Immature natural killer cell (primary cell): ENCODE measurements at regions not wholly inside any gene's neighbourhood (a gene's known extent, or its start where the extent isn't known, plus 50 kb on each side); places are given as distances from the start of the nearest gene placed in this dataset.

Experiments
- DNase-seq, 3 donors: peaks; one replicate each; pipeline ENCODE4 v3.0.0; 2022; ENCODE audit warnings: mixed read lengths in 1 of 3
- H3K27ac Mint-ChIP-seq, 6 donors: one replicate each; pipeline ENCODE4 v1.8.0; 2020; ENCODE audit warnings: mixed read lengths in 6 of 6, mild to moderate bottlenecking in 5 of 6, inconsistent platforms in 4 of 6, moderate library complexity in 3 of 6
- H3K27me3 Mint-ChIP-seq, 3 donors: one replicate each; pipeline ENCODE4 v1.8.0; 2020 to 2021; ENCODE audit warnings: low read depth in 3 of 3, mild to moderate bottlenecking in 3 of 3, mixed read lengths in 3 of 3, moderate library complexity in 3 of 3, inconsistent platforms in 1 of 3
- H3K36me3 Mint-ChIP-seq, 3 donors: one replicate each; pipeline ENCODE4 v1.8.0; 2020; ENCODE audit warnings: mixed read lengths in 3 of 3, inconsistent platforms in 2 of 3, mild to moderate bottlenecking in 2 of 3
- H3K4me1 Mint-ChIP-seq, 2 donors: one replicate each; pipeline ENCODE4 v1.8.0; 2020; ENCODE audit warnings: inconsistent platforms in 2 of 2, mild to moderate bottlenecking in 2 of 2, mixed read lengths in 2 of 2, moderate library complexity in 1 of 2
- H3K4me3 Mint-ChIP-seq, 5 donors: one replicate each; pipeline ENCODE4 v1.8.0; 2020; ENCODE audit warnings: mild to moderate bottlenecking in 5 of 5, mixed read lengths in 5 of 5, inconsistent platforms in 3 of 5, moderate library complexity in 3 of 5
- H3K9me3 Mint-ChIP-seq, 6 donors: one replicate each; pipeline ENCODE4 v1.8.0; 2020; ENCODE audit warnings: mild to moderate bottlenecking in 6 of 6, mixed read lengths in 6 of 6, inconsistent platforms in 4 of 6, moderate library complexity in 3 of 6

DNA sequence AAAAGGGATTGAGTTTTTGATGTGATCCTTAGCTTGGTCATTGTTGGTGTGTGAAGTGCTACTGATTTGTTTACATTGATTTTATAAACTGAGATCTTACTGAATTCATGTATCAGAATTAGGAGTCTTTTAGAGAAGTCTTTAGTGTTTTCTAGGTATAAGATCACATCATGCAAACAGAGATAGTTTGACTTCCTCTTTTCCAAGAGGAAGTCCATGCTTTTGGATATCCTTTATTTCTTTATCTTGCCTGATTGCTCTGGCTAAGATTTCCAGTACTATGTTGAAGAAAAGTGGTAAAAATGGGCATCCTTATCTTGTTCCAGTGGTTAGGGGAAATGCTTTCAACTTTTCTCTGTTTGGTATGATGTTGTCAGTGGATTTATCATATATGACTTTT lies 561.2 kb upstream of the SLITRK1 start:
- no peak for DNase-seq
- Mint-ChIP-seq H3K4me1 (no peaks in the 10 kb centered on the region), H3K27me3 (peaks cover 0 to 1% (median 0%) of the 10 kb centered on the region in 3 donors), H3K36me3 (no peaks in the 10 kb centered on the region), H3K4me3 (no peak overlapping the region), H3K9me3 (peaks cover 3 to 20% (median 6%) of the 10 kb centered on the region in 6 donors), H3K27ac (no peak overlapping the region)

GRCh38 chr13:84439108-84439507 lies 556.8 kb upstream of the SLITRK1 start:
- H3K27me3 Mint-ChIP-seq, result peaks cover 0 to 1% (median 0%) of the 10 kb centered on the region in 3 donors
- no peak overlapping the region for H3K27ac Mint-ChIP-seq
- no peak overlapping the region for H3K4me3 Mint-ChIP-seq
- H3K9me3 Mint-ChIP-seq, result peaks cover 0 to 6% (median 2%) of the 10 kb centered on the region in 6 donors
- no peaks in the 10 kb centered on the region for H3K4me1 Mint-ChIP-seq
- H3K36me3 Mint-ChIP-seq, result no peaks in the 10 kb centered on the region
- DNase-seq, result no peak

- H3K4me3 Mint-ChIP-seq, result no peak overlapping the region
- no peak for DNase-seq
- no peak overlapping the region for H3K27ac Mint-ChIP-seq
- H3K9me3 Mint-ChIP-seq, result peaks cover 0 to 7% (median 2%) of the 10 kb centered on the region in 6 donors
- H3K27me3 Mint-ChIP-seq, result no peaks in the 10 kb centered on the region
- no peaks in the 10 kb centered on the region for H3K4me1 Mint-ChIP-seq
- no peaks in the 10 kb centered on the region for H3K36me3 Mint-ChIP-seq
Observed at GRCh38 chr13:84433024-84433423, 550.8 kb upstream of the SLITRK1 start.

DNA sequence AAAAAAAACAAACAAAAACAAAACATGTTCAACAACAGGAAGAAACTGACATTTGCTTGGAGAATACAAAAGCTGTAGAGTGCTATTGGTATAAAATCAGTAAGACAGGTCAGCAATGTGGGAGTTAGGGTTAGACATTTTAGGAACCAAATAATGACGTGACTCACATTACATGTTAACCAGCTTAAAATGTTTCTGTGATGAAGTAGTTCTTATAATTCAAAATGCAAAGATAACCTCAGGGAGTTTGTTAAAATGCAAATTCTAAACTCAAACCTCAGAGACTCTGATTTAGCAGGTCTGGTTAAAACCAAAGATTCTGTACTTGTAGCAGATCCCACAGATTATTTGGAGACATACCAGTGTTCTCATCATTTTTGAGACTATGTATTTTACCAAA lies 549.4 kb upstream of the SLITRK1 start:
- no peaks in the 10 kb centered on the region for H3K36me3 Mint-ChIP-seq
- no peak overlapping the region for H3K27ac Mint-ChIP-seq
- H3K4me1 Mint-ChIP-seq, result no peaks in the 10 kb centered on the region
- H3K27me3 Mint-ChIP-seq, result no peaks in the 10 kb centered on the region
- peaks cover 0 to 9% (median 4%) of the 10 kb centered on the region in 6 donors for H3K9me3 Mint-ChIP-seq
- no peak for DNase-seq
- H3K4me3 Mint-ChIP-seq, result no peak overlapping the region

DNA sequence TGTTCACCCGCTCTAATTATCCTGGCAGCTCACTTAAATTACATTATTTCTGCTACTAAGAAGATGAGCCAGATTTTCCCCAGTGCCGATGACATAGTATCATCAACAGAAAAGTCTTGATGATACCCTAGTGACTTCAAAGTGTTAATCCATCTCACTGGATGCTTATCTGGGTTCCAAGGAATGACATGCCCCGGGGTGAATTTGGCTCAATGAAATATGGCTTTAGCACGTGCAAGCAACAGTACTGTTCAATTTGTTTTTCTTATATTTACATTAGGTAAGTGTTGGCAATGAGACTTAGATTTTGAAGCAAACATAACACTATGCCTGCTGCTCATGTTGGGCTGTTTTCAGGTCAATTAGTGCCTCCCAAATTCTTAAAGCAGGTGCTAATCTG lies 548.2 kb upstream of the SLITRK1 start:
- H3K4me3 Mint-ChIP-seq, result no peak overlapping the region
- H3K36me3 Mint-ChIP-seq, result no peaks in the 10 kb centered on the region
- H3K9me3 Mint-ChIP-seq, result peaks cover 0 to 13% (median 3%) of the 10 kb centered on the region in 6 donors
- no peak for DNase-seq
- H3K4me1 Mint-ChIP-seq, result no peaks in the 10 kb centered on the region
- H3K27ac Mint-ChIP-seq, result no peak overlapping the region
- H3K27me3 Mint-ChIP-seq, result no peaks in the 10 kb centered on the region

- H3K4me1 Mint-ChIP-seq, result no peaks in the 10 kb centered on the region
- no peak overlapping the region for H3K27ac Mint-ChIP-seq
- H3K9me3 Mint-ChIP-seq, result peaks cover 0 to 13% (median 3%) of the 10 kb centered on the region in 6 donors
- H3K4me3 Mint-ChIP-seq, result no peak overlapping the region
- H3K36me3 Mint-ChIP-seq, result no peaks in the 10 kb centered on the region
- no peak for DNase-seq
- H3K27me3 Mint-ChIP-seq, result no peaks in the 10 kb centered on the region
Observed at GRCh38 chr13:84430015-84430414, 547.7 kb upstream of the SLITRK1 start.

DNA sequence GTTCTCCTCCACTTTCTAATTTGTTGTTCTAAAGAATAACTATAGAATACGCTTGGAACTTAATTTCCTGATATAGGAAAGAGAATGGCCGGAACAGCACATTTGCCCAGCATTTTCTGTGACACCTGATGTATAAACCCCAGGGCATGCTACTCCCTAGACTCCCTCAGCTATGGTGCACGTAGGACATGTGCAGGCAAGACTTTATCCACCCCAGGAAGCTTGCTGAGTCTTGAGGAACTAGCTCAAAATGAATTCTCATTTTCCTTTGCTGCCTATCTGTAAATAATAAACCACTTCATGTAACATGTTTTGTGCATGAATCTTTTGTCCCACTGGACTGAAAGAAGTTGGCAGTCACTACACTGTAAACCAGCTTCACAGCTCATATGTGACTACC lies 535.8 kb upstream of the SLITRK1 start:
- H3K4me3 Mint-ChIP-seq, result no peak overlapping the region
- H3K27me3 Mint-ChIP-seq, result peaks cover 0 to 3% (median 0%) of the 10 kb centered on the region in 3 donors
- H3K36me3 Mint-ChIP-seq, result no peaks in the 10 kb centered on the region
- peaks cover 2 to 30% (median 8%) of the 10 kb centered on the region in 6 donors for H3K9me3 Mint-ChIP-seq
- H3K4me1 Mint-ChIP-seq, result no peaks in the 10 kb centered on the region
- no peak overlapping the region for H3K27ac Mint-ChIP-seq
- no peak for DNase-seq

- Mint-ChIP-seq H3K36me3 (no peaks in the 10 kb centered on the region), H3K4me3 (no peak overlapping the region), H3K27me3 (peaks cover 0 to 3% (median 0%) of the 10 kb centered on the region in 3 donors), H3K4me1 (no peaks in the 10 kb centered on the region), H3K9me3 (peaks cover 2 to 30% (median 8%) of the 10 kb centered on the region in 6 donors), H3K27ac (no peak overlapping the region)
- DNase-seq, result no peak
Observed at GRCh38 chr13:84417416-84417815, 535.1 kb upstream of the SLITRK1 start.

- Mint-ChIP-seq H3K27ac (no peak overlapping the region), H3K9me3 (peaks cover 2 to 15% (median 5%) of the 10 kb centered on the region in 6 donors), H3K4me1 (no peaks in the 10 kb centered on the region), H3K27me3 (peaks cover 0 to 3% (median 0%) of the 10 kb centered on the region in 3 donors), H3K36me3 (no peaks in the 10 kb centered on the region), H3K4me3 (no peak overlapping the region)
- DNase-seq, result no peak
Observed at GRCh38 chr13:84413016-84413415, 530.7 kb upstream of the SLITRK1 start.

DNA sequence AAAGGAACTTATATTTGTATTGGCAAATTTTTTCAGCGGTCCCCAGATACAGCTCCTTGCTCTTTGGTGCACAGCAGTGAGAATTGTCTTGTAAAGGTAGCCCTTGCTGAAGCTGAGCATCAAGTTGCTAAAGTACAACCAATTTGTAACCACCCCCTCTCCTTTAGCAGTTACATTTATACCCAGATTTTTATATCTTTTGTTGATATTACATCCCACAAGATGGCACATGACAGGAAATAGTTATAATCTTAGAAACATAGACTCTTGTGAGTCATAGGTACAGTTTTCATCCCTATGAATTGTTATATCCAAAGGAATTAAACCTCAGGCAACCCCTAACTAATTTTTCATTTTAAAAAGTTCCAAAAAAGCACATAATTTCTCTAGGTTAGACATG lies 523.0 kb upstream of the SLITRK1 start:
- Mint-ChIP-seq H3K36me3 (no peaks in the 10 kb centered on the region), H3K27me3 (no peaks in the 10 kb centered on the region), H3K9me3 (peaks cover 0 to 9% (median 3%) of the 10 kb centered on the region in 6 donors), H3K4me3 (no peak overlapping the region), H3K27ac (no peak overlapping the region), H3K4me1 (no peaks in the 10 kb centered on the region)
- no peak for DNase-seq

DNA sequence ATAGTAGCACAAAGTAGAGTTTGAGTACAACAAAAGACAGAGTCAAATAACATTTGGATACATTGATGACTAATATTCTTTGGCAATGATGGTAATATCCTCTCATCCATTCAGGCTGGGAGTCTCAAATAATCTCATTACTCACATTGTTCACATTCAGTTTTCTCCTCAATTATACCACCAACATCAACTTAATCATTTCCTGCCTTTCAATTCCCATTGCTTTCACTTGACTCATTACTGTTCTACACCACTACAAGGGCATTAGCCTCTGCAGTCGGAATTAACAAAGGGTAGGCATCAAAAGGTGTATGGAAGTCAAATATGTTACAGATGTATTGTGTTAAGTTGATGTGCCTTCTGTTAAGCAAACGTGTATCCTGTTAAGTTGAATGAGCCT lies 518.4 kb upstream of the SLITRK1 start:
- no peaks in the 10 kb centered on the region for H3K36me3 Mint-ChIP-seq
- H3K9me3 Mint-ChIP-seq, result peaks cover 0 to 13% (median 6%) of the 10 kb centered on the region in 6 donors
- H3K27me3 Mint-ChIP-seq, result peaks cover 0 to 3% (median 0%) of the 10 kb centered on the region in 3 donors
- no peak overlapping the region for H3K4me3 Mint-ChIP-seq
- no peaks in the 10 kb centered on the region for H3K4me1 Mint-ChIP-seq
- DNase-seq, result no peak
- H3K27ac Mint-ChIP-seq, result no peak overlapping the region

DNA sequence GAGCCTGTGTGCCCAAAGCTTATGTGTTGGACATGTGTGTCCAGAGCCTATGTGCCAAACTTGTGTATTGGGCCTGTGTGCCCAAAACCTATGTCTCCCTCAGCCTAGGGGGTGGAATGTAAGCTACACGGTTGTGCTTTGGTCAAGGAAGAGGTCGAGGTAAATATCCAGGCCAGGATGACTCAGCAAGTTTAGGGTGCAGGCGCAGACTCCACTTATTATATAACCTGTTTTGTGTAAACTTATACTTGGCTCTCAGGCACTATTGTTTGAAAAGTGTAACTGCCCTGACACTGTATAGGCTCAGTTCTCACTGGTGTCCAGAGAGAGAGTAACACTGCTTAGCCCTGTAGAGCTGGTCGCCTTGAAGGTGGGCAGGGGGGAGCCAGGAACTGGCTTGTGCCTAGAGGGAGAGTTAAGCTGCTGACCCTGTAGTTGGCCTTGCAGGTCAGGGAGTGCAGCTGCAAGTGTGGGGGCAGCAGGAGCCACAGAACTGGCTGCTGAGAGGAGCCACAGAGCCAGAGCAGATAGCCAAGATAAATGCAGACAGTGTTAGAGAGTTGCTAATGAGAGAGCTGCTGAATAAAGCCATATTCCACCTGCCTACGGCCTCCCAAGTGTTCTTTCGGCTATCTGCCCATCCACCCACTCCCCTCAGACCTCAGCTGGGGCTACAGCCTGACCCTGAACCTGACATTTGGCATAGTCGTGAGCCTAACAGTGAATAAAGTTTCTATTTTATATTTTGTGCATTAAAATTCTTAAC lies 517.2 kb upstream of the SLITRK1 start:
- peaks cover 0 to 3% (median 0%) of the 10 kb centered on the region in 3 donors for H3K27me3 Mint-ChIP-seq
- no peak for DNase-seq
- no peak overlapping the region for H3K4me3 Mint-ChIP-seq
- H3K27ac Mint-ChIP-seq, result no peak overlapping the region
- no peaks in the 10 kb centered on the region for H3K4me1 Mint-ChIP-seq
- H3K9me3 Mint-ChIP-seq, result peaks cover 6 to 18% (median 13%) of the 10 kb centered on the region in 6 donors
- no peaks in the 10 kb centered on the region for H3K36me3 Mint-ChIP-seq

- Mint-ChIP-seq H3K9me3 (peaks cover 5 to 50% (median 22%) of the 10 kb centered on the region in 6 donors), H3K4me1 (no peaks in the 10 kb centered on the region), H3K27me3 (peaks cover 0 to 2% (median 1%) of the 10 kb centered on the region in 3 donors), H3K4me3 (no peak overlapping the region), H3K27ac (no peak overlapping the region), H3K36me3 (peaks cover 0 to 4% (median 3%) of the 10 kb centered on the region in 3 donors)
- no peak for DNase-seq
Observed at GRCh38 chr13:84393981-84394625, 511.8 kb upstream of the SLITRK1 start.

DNA sequence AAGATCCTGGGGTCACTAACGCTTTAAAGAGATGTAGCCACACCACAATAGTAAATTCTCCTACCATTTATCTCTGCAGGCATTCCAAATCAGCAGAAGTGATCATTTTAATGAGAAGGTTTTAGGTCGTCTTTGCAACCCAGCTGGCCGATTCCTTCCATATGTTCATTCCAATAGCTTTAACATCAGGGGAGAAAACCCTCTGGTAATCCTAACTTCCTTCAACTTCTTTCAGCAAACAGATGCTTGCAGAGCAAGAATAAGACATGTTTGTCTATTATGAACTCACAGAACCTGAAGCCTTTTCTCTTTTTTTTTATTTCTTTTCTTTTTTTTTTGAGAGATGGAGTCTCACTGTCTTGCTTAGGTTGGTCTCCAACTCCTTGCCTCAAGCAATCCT lies 498.6 kb upstream of the SLITRK1 start:
- H3K4me1 Mint-ChIP-seq, result no peaks in the 10 kb centered on the region
- H3K9me3 Mint-ChIP-seq, result peaks cover 2 to 38% (median 10%) of the 10 kb centered on the region in 6 donors
- peaks cover 0 to 2% (median 0%) of the 10 kb centered on the region in 3 donors for H3K27me3 Mint-ChIP-seq
- no peak overlapping the region for H3K4me3 Mint-ChIP-seq
- DNase-seq, result no peak
- no peak overlapping the region for H3K27ac Mint-ChIP-seq
- peaks cover 0 to 3% (median 0%) of the 10 kb centered on the region in 3 donors for H3K36me3 Mint-ChIP-seq
